Urinary bladder (tissue), 3 donors: ENCODE measurements at regions not wholly inside any gene's neighbourhood (a gene's known extent, or its start where the extent isn't known, plus 50 kb on each side); places are given as distances from the start of the nearest gene placed in this dataset.

Source experiments
- DNase-seq: peaks from one replicate; pipeline ENCODE4 v3.0.0-alpha.2; 2015; ENCODE audit errors: extremely low spot score
- H3K27ac ChIP-seq: one replicate; pipeline ENCODE4 v1.5.1; 2013; ENCODE audit warnings: low read depth, mild to moderate bottlenecking, moderate library complexity
- H3K36me3 ChIP-seq: one replicate; pipeline ENCODE4 v1.6.1; 2013; ENCODE audit warnings: mild to moderate bottlenecking, moderate library complexity; ENCODE audit not compliant: insufficient read depth
- H3K4me1 ChIP-seq: one replicate; pipeline ENCODE4 v1.6.1; 2013; ENCODE audit warnings: mild to moderate bottlenecking, moderate library complexity; ENCODE audit not compliant: insufficient read depth
- H3K4me3 ChIP-seq: one replicate; pipeline ENCODE4 v1.5.1; 2013; ENCODE audit warnings: low read depth, low read length
- WGBS: extraction: QIAGEN DNeasy Blood & Tissue Kit; methylation state at CpG from one replicate; pipeline ENCODE4 v1.1.7; 2013; 5-methylcytosine and 5-hydroxymethylcytosine counted together
- donor health status: healthy with polysubstance abuse.
- donor health status: healthy.

GRCh38 chr1:110816945-110817344 lies 56.0 kb upstream of the CD53 start:
- no peak overlapping the region for H3K4me3 ChIP-seq
- DNase-seq, result no peak
- H3K27ac ChIP-seq, result no peak overlapping the region
- H3K36me3 ChIP-seq, result no peaks in the 10 kb centered on the region
- no peaks in the 10 kb centered on the region for H3K4me1 ChIP-seq
- 68% methylated on average over 3 of the region's 3 CpGs for WGBS

- Histone ChIP-seq H3K4me3 (no peak overlapping the region), H3K27ac (no peak overlapping the region), H3K36me3 (no peaks in the 10 kb centered on the region), H3K4me1 (no peaks in the 10 kb centered on the region)
- DNase-seq, result no peak
- WGBS, result 33% methylated on average over 1 of the region's 1 CpG
Observed at GRCh38 chr1:110811529-110811928, 61.4 kb upstream of the CD53 start.

GRCh38 chr1:110800079-110800478 lies 72.9 kb upstream of the CD53 start:
- DNase-seq, result no peak
- H3K36me3 ChIP-seq, result no peaks in the 10 kb centered on the region
- 60% methylated on average over 2 of the region's 2 CpGs for WGBS
- H3K27ac ChIP-seq, result no peak overlapping the region
- H3K4me1 ChIP-seq, result no peaks in the 10 kb centered on the region
- no peak overlapping the region for H3K4me3 ChIP-seq

GRCh38 chr1:110798691-110799256 lies 74.2 kb upstream of the CD53 start:
- Histone ChIP-seq H3K4me3 (no peak overlapping the region), H3K27ac (no peak overlapping the region), H3K4me1 (no peaks in the 10 kb centered on the region), H3K36me3 (no peaks in the 10 kb centered on the region)
- DNase-seq, result no peak
- WGBS, result 57% methylated on average over 3 of the region's 3 CpGs

- 83% methylated on average over 2 of the region's 2 CpGs for WGBS
- no peak overlapping the region for H3K27ac ChIP-seq
- H3K36me3 ChIP-seq, result no peaks in the 10 kb centered on the region
- no peak overlapping the region for H3K4me3 ChIP-seq
- DNase-seq, result no peak
- H3K4me1 ChIP-seq, result no peaks in the 10 kb centered on the region
Observed at GRCh38 chr1:110788673-110789072, 84.3 kb upstream of the CD53 start.

- no peak for DNase-seq
- no peaks in the 10 kb centered on the region for H3K4me1 ChIP-seq
- no peak overlapping the region for H3K4me3 ChIP-seq
- H3K27ac ChIP-seq, result no peak overlapping the region
- H3K36me3 ChIP-seq, result no peaks in the 10 kb centered on the region
- WGBS, result 45% methylated on average over 3 of the region's 3 CpGs
Observed at GRCh38 chr1:110787328-110788071, 85.4 kb upstream of the CD53 start.

- WGBS, result 52% methylated on average over 3 of the region's 3 CpGs
- DNase-seq, result no peak
- Histone ChIP-seq H3K4me1 (no peaks in the 10 kb centered on the region), H3K27ac (no peak overlapping the region), H3K4me3 (no peak overlapping the region), H3K36me3 (no peaks in the 10 kb centered on the region)
Observed at GRCh38 chr1:110786802-110787327, 86.1 kb upstream of the CD53 start.

- 53% methylated on average over 2 of the region's 2 CpGs for WGBS
- no peaks in the 10 kb centered on the region for H3K36me3 ChIP-seq
- no peak for DNase-seq
- H3K4me3 ChIP-seq, result no peak overlapping the region
- no peak overlapping the region for H3K27ac ChIP-seq
- H3K4me1 ChIP-seq, result no peaks in the 10 kb centered on the region
Observed at GRCh38 chr1:110785612-110786011, 87.3 kb upstream of the CD53 start.

GRCh38 chr1:110785055-110785454 lies 87.9 kb upstream of the CD53 start:
- H3K36me3 ChIP-seq, result no peaks in the 10 kb centered on the region

GRCh38 chr1:110783292-110783918 lies 89.5 kb upstream of the CD53 start:
- Histone ChIP-seq H3K4me1 (no peaks in the 10 kb centered on the region), H3K4me3 (no peak overlapping the region), H3K36me3 (no peaks in the 10 kb centered on the region), H3K27ac (no peak overlapping the region)
- no peak for DNase-seq
- 10% methylated on average over 5 of the region's 5 CpGs for WGBS

More at GRCh38 chr1:110785055-110785454, 87.9 kb upstream of the CD53 start:
- no peak overlapping the region for H3K4me3 ChIP-seq
- H3K4me1 ChIP-seq, result no peaks in the 10 kb centered on the region
- WGBS, result 58% methylated on average over 3 of the region's 3 CpGs
- DNase-seq, result no peak
- no peak overlapping the region for H3K27ac ChIP-seq

- Histone ChIP-seq H3K4me1 (no peaks in the 10 kb centered on the region), H3K4me3 (no peak overlapping the region), H3K36me3 (no peaks in the 10 kb centered on the region), H3K27ac (no peak overlapping the region)
- no peak for DNase-seq
- WGBS, result 83% methylated on average over 2 of the region's 2 CpGs
Observed at GRCh38 chr1:110781525-110781924, 91.4 kb upstream of the CD53 start.

- no peak overlapping the region for H3K27ac ChIP-seq
- 19% methylated on average over 31 of the region's 31 CpGs for WGBS
- H3K36me3 ChIP-seq, result no peaks in the 10 kb centered on the region
- no peak overlapping the region for H3K4me3 ChIP-seq
- no peak for DNase-seq
- no peaks in the 10 kb centered on the region for H3K4me1 ChIP-seq
Observed at GRCh38 chr1:110780600-110781484, 92.1 kb upstream of the CD53 start.

- H3K4me3 ChIP-seq, result no peak overlapping the region
- H3K36me3 ChIP-seq, result no peaks in the 10 kb centered on the region
- DNase-seq, result no peak
- H3K4me1 ChIP-seq, result no peaks in the 10 kb centered on the region
- WGBS, result 59% methylated on average over 3 of the region's 3 CpGs
- H3K27ac ChIP-seq, result no peak overlapping the region
Observed at GRCh38 chr1:110779636-110780035, 93.3 kb upstream of the CD53 start.
